ENCODE measurements at regions not wholly inside any gene's neighbourhood (a gene's known extent, or its start where the extent isn't known, plus 50 kb on each side); places are given as distances from the start of the nearest gene placed in this dataset.
"Not testable (repeated sequence)": the region's sequence is repeated elsewhere in the genome, so short reads cannot be mapped to it uniquely, and the experiment has no call there.

DNA sequence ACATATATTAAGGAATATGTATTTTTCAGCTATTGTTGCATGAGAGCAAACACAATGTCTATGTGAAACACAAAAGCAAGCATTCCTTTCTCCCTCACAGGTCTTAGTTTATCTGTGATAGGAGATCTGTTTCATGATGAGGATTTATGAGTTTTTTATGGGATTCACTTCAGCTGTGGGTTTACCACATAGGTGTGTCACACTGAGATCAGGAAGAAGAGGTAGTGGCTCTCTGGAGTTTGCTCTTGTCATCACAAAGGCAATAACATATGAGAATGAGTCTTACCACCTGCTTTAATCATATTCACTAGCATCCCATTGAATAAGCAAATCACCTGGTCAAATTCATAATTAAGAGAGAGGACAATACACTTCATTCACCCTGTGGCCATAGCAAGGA is 960.3 kb upstream of the SLC39A10 start:
- Histone ChIP-seq H3K9me3 (ENCODE audit: control insufficient read depth in 1 of 2, low read length in 2 of 2) (peaks cover 0 to 3% of the 10 kb centered on the region in 2 donors), H3K36me3 (ENCODE audit: control insufficient read depth in 1 of 2, insufficient read depth in 2 of 2, low read length in 2 of 2) (no peaks in the 10 kb centered on the region), H3K4me1 (ENCODE audit: control insufficient read depth in 1 of 2, insufficient read depth in 2 of 2, low read length in 2 of 2) (no peaks in the 10 kb centered on the region), H3K27me3 (ENCODE audit: control insufficient read depth in 1 of 2, insufficient read depth in 2 of 2, low read length in 2 of 2) (no peaks in the 10 kb centered on the region), H3K4me3 (ENCODE audit: low read depth in 1 of 2, low read length in 2 of 2) (no peak overlapping the region), H3K27ac (ENCODE audit: low read depth, low read length) (no peak overlapping the region), H3K9ac (ENCODE audit: low read depth in 1 of 2, low read length in 2 of 2) (no peak overlapping the region)

DNA sequence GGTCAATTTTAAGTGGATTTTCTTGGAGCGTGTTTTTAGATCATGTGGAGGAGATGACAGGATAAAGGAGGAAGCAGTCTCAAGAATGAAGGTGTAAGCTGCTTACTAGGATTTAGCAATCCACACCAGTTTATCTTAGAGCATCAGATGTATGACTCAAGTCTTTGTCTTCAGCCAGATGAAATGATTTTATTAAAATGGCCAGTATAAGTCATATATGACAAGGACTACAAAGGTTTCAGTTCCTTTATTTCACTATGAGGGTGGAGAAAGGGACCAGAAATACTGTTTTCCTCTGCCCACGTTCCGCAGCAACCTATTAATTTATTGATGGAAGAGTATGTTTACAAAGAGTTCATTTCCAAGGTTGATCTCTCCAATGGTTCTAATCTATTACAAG is 970.5 kb upstream of the SLC39A10 start:
- H3K27ac ChIP-seq (ENCODE audit: low read depth, low read length), result no peak overlapping the region
- no peaks in the 10 kb centered on the region for H3K36me3 ChIP-seq (ENCODE audit: control insufficient read depth in 1 of 2, insufficient read depth in 2 of 2, low read length in 2 of 2)
- no peaks in the 10 kb centered on the region for H3K27me3 ChIP-seq (ENCODE audit: control insufficient read depth in 1 of 2, insufficient read depth in 2 of 2, low read length in 2 of 2)
- no peak overlapping the region for H3K4me3 ChIP-seq (ENCODE audit: low read depth in 1 of 2, low read length in 2 of 2)
- H3K9me3 ChIP-seq (ENCODE audit: control insufficient read depth in 1 of 2, low read length in 2 of 2), result no peaks in the 10 kb centered on the region
- no peaks in the 10 kb centered on the region for H3K4me1 ChIP-seq (ENCODE audit: control insufficient read depth in 1 of 2, insufficient read depth in 2 of 2, low read length in 2 of 2)
- H3K9ac ChIP-seq (ENCODE audit: low read depth in 1 of 2, low read length in 2 of 2), result no peak overlapping the region

DNA sequence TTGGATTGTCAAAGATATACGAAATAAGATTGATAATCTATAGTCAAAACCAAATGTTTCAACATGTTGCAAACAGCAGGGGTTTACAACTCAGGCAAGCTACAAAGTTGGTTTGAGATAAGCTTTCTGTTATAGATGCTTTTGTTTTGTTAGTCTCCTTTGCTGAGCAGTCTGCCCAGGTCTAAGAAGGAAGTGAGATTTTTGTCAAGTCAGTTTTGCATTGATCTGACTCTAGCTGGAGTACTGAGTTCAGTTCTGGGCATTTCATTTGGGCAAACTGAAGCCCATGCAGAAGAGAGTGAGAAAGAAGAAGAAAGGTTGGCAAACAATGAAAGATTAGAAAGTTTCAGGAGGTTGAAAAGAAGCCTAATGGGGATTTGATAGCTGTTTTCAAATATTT is 983.0 kb upstream of the SLC39A10 start:
- Histone ChIP-seq H3K4me1 (ENCODE audit: control insufficient read depth in 1 of 2, insufficient read depth in 2 of 2, low read length in 2 of 2) (no peaks in the 10 kb centered on the region), H3K36me3 (ENCODE audit: control insufficient read depth in 1 of 2, insufficient read depth in 2 of 2, low read length in 2 of 2) (no peaks in the 10 kb centered on the region), H3K27me3 (ENCODE audit: control insufficient read depth in 1 of 2, insufficient read depth in 2 of 2, low read length in 2 of 2) (no peaks in the 10 kb centered on the region), H3K4me3 (ENCODE audit: low read depth in 1 of 2, low read length in 2 of 2) (no peak overlapping the region), H3K9me3 (ENCODE audit: control insufficient read depth in 1 of 2, low read length in 2 of 2) (no peaks in the 10 kb centered on the region), H3K9ac (ENCODE audit: low read depth in 1 of 2, low read length in 2 of 2) (no peak overlapping the region), H3K27ac (ENCODE audit: low read depth, low read length) (no peak overlapping the region)

DNA sequence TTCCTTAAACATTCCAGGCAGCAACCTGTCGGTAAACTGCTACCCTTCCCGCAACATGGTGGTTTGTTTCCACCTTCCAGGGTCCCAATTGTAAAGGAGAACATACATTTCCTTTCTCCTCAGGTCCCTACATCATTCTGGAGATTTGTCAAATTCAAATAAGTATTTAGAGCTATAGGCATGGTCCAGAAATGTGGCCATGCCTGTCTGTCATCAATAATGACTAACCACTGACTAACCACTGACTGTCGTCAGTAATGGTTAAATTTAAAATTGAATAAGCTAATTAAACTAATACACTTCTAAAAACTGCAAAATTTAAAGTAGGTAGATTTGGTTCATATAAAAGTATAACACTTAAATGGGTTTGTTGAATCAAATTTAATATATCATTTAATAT is 984.0 kb upstream of the SLC39A10 start:
- no peaks in the 10 kb centered on the region for H3K27me3 ChIP-seq (ENCODE audit: control insufficient read depth in 1 of 2, insufficient read depth in 2 of 2, low read length in 2 of 2)
- no peaks in the 10 kb centered on the region for H3K36me3 ChIP-seq (ENCODE audit: control insufficient read depth in 1 of 2, insufficient read depth in 2 of 2, low read length in 2 of 2)
- no peak overlapping the region for H3K9ac ChIP-seq (ENCODE audit: low read depth in 1 of 2, low read length in 2 of 2)
- no peak overlapping the region for H3K4me3 ChIP-seq (ENCODE audit: low read depth in 1 of 2, low read length in 2 of 2)
- no peak overlapping the region for H3K27ac ChIP-seq (ENCODE audit: low read depth, low read length)
- no peaks in the 10 kb centered on the region for H3K9me3 ChIP-seq (ENCODE audit: control insufficient read depth in 1 of 2, low read length in 2 of 2)
- H3K4me1 ChIP-seq (ENCODE audit: control insufficient read depth in 1 of 2, insufficient read depth in 2 of 2, low read length in 2 of 2), result no peaks in the 10 kb centered on the region

DNA sequence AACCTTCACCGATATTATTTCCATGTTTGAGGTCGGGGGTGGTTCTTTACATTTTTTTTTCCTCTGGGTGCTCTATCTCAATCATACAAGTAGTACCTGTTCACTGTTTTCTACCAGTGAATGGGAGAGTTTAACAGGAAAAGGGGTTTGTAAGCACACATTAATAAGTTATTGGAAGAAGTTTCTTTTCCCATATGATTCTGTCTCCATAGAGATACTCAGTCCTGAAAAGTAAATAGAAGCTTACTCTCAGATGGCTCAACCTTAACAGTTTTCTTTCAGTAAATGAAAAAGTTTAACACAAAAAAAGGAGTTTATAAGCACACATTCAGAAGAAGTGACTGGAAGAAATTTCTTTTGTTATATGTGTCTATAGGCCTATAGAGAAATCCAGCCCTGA is 995.6 kb upstream of the SLC39A10 start:
- Histone ChIP-seq H3K9me3 (ENCODE audit: control insufficient read depth in 1 of 2, low read length in 2 of 2) (no peaks in the 10 kb centered on the region), H3K4me1 (ENCODE audit: control insufficient read depth in 1 of 2, insufficient read depth in 2 of 2, low read length in 2 of 2) (no peaks in the 10 kb centered on the region), H3K27ac (ENCODE audit: low read depth, low read length) (no peak overlapping the region), H3K36me3 (ENCODE audit: control insufficient read depth in 1 of 2, insufficient read depth in 2 of 2, low read length in 2 of 2) (no peaks in the 10 kb centered on the region), H3K9ac (ENCODE audit: low read depth in 1 of 2, low read length in 2 of 2) (no peak overlapping the region), H3K4me3 (ENCODE audit: low read depth in 1 of 2, low read length in 2 of 2) (no peak overlapping the region), H3K27me3 (ENCODE audit: control insufficient read depth in 1 of 2, insufficient read depth in 2 of 2, low read length in 2 of 2) (no peaks in the 10 kb centered on the region)

DNA sequence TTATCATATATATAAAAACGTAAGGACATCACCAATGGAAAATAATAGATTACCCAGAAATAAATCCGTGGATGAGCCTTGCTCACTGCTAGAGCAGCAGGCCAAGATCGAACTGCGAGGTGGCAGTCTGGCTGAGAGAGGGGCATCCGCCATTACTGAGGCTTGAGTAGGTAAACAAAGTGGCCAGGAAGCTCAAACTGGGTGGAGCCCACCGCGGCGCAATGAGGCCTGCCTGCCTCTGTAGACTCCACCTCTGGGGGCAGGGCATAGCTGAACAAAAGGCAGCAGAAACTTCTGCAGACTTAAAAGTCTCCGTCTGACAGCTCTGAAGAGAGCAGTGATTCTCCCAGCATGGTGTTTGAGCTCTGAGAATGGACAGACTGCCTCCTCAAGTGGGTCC is 1018.0 kb upstream of the SLC39A10 start:
- H3K9me3 ChIP-seq (ENCODE audit: control insufficient read depth in 1 of 2, low read length in 2 of 2); H3K36me3 ChIP-seq (ENCODE audit: control insufficient read depth in 1 of 2, insufficient read depth in 2 of 2, low read length in 2 of 2); H3K4me3 ChIP-seq (ENCODE audit: low read depth in 1 of 2, low read length in 2 of 2); H3K4me1 ChIP-seq (ENCODE audit: control insufficient read depth in 1 of 2, insufficient read depth in 2 of 2, low read length in 2 of 2); H3K27me3 ChIP-seq (ENCODE audit: control insufficient read depth in 1 of 2, insufficient read depth in 2 of 2, low read length in 2 of 2); H3K27ac ChIP-seq (ENCODE audit: low read depth, low read length); H3K9ac ChIP-seq (ENCODE audit: low read depth in 1 of 2, low read length in 2 of 2): not testable (repeated sequence)

DNA sequence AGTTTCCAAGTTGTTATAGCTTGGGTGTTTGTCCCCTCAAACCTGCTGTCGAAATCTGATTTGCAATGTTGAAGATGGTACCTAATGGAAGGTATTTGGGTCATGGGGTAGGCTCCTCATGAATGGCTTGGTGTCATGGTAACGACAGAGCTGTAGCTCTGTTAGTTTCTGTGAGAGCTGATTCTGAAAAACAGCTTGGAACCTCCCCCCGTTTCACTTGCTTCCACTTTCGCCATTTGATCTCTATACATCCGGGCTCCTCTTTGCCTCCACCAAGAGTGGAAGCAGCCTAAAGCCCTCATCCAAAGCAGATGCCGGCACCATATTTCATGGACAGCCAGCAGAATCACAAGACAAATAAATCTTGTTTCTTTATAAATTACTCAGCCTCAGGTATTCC is 1035.1 kb upstream of the SLC39A10 start:
- no peaks in the 10 kb centered on the region for H3K27me3 ChIP-seq (ENCODE audit: control insufficient read depth in 1 of 2, insufficient read depth in 2 of 2, low read length in 2 of 2)
- H3K4me3 ChIP-seq (ENCODE audit: low read depth in 1 of 2, low read length in 2 of 2), result no peak overlapping the region
- no peak overlapping the region for H3K9ac ChIP-seq (ENCODE audit: low read depth in 1 of 2, low read length in 2 of 2)
- H3K27ac ChIP-seq (ENCODE audit: low read depth, low read length), result no peak overlapping the region
- no peaks in the 10 kb centered on the region for H3K4me1 ChIP-seq (ENCODE audit: control insufficient read depth in 1 of 2, insufficient read depth in 2 of 2, low read length in 2 of 2)
- peaks cover 0 to 3% of the 10 kb centered on the region in 2 donors for H3K9me3 ChIP-seq (ENCODE audit: control insufficient read depth in 1 of 2, low read length in 2 of 2)
- no peaks in the 10 kb centered on the region for H3K36me3 ChIP-seq (ENCODE audit: control insufficient read depth in 1 of 2, insufficient read depth in 2 of 2, low read length in 2 of 2)

DNA sequence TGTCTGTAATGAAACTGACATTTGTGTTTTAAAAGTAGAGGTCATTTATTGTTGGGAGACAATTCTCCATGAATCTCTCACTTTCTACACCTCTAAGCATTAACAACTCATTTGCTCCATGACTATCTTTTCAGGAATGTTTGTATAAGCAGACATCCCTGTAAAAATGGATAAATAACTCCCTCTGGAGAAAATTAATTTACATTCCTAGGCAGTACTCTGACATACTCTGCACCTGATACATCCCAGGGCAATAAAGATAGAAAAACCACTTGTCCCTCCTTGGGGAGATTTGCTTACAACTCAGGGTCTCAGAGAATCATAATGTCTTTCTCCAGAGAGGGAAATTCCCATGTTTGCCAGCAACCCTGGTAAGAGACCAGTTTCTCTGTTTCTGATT is 1037.7 kb upstream of the SLC39A10 start:
- Histone ChIP-seq H3K9me3 (ENCODE audit: control insufficient read depth in 1 of 2, low read length in 2 of 2) (peaks cover 0 to 3% of the 10 kb centered on the region in 2 donors), H3K36me3 (ENCODE audit: control insufficient read depth in 1 of 2, insufficient read depth in 2 of 2, low read length in 2 of 2) (no peaks in the 10 kb centered on the region), H3K27me3 (ENCODE audit: control insufficient read depth in 1 of 2, insufficient read depth in 2 of 2, low read length in 2 of 2) (no peaks in the 10 kb centered on the region), H3K4me3 (ENCODE audit: low read depth in 1 of 2, low read length in 2 of 2) (no peak overlapping the region), H3K27ac (ENCODE audit: low read depth, low read length) (no peak overlapping the region), H3K4me1 (ENCODE audit: control insufficient read depth in 1 of 2, insufficient read depth in 2 of 2, low read length in 2 of 2) (no peaks in the 10 kb centered on the region), H3K9ac (ENCODE audit: low read depth in 1 of 2, low read length in 2 of 2) (no peak overlapping the region)

DNA sequence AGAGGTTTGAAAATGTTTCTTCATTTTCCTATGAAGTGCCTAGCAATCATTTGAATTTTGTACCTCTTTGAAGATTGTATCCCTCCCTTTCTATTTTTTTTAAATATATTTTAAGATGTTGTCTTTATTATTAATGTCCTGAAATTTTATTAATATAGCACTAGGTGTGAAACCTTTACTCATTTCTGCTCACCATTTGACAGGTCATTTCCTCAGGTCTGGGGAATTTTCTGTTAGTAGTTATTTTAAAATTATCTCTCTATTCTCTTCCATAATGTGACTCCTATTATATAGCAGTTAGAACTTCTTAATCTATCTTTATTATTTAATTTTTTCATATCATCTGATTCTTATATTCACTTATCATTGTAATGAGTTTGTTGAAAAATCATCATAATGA is 1038.6 kb upstream of the SLC39A10 start:
- no peak overlapping the region for H3K4me3 ChIP-seq (ENCODE audit: low read depth in 1 of 2, low read length in 2 of 2)
- no peak overlapping the region for H3K9ac ChIP-seq (ENCODE audit: low read depth in 1 of 2, low read length in 2 of 2)
- H3K27ac ChIP-seq (ENCODE audit: low read depth, low read length), result no peak overlapping the region
- no peaks in the 10 kb centered on the region for H3K4me1 ChIP-seq (ENCODE audit: control insufficient read depth in 1 of 2, insufficient read depth in 2 of 2, low read length in 2 of 2)
- H3K9me3 ChIP-seq (ENCODE audit: control insufficient read depth in 1 of 2, low read length in 2 of 2), result peaks cover 0 to 3% of the 10 kb centered on the region in 2 donors
- H3K36me3 ChIP-seq (ENCODE audit: control insufficient read depth in 1 of 2, insufficient read depth in 2 of 2, low read length in 2 of 2), result no peaks in the 10 kb centered on the region
- H3K27me3 ChIP-seq (ENCODE audit: control insufficient read depth in 1 of 2, insufficient read depth in 2 of 2, low read length in 2 of 2), result no peaks in the 10 kb centered on the region

DNA sequence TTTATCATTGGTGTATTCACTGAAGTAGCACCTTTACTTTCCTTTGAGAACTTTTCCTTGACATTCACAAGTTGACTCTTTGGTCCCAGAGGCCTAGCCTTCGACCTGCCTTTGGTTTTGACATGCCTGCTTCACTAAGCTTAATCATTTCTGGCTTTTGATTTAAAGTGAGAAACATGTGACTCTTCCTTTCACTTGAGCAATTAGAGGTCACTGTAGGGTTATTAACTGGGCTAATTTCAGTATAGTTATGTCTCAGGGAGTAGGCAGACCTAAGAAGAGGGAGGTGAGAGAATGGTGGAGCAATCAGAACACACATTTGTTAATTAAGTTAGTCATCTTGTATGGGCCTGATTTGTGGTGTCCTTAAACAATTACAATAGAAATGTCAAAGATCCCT is 1040.7 kb upstream of the SLC39A10 start:
- Histone ChIP-seq H3K9me3 (ENCODE audit: control insufficient read depth in 1 of 2, low read length in 2 of 2) (peaks cover 0 to 3% of the 10 kb centered on the region in 2 donors), H3K4me1 (ENCODE audit: control insufficient read depth in 1 of 2, insufficient read depth in 2 of 2, low read length in 2 of 2) (no peaks in the 10 kb centered on the region), H3K27ac (ENCODE audit: low read depth, low read length) (no peak overlapping the region), H3K27me3 (ENCODE audit: control insufficient read depth in 1 of 2, insufficient read depth in 2 of 2, low read length in 2 of 2) (no peaks in the 10 kb centered on the region), H3K36me3 (ENCODE audit: control insufficient read depth in 1 of 2, insufficient read depth in 2 of 2, low read length in 2 of 2) (no peaks in the 10 kb centered on the region), H3K9ac (ENCODE audit: low read depth in 1 of 2, low read length in 2 of 2) (no peak overlapping the region), H3K4me3 (ENCODE audit: low read depth in 1 of 2, low read length in 2 of 2) (no peak overlapping the region)

DNA sequence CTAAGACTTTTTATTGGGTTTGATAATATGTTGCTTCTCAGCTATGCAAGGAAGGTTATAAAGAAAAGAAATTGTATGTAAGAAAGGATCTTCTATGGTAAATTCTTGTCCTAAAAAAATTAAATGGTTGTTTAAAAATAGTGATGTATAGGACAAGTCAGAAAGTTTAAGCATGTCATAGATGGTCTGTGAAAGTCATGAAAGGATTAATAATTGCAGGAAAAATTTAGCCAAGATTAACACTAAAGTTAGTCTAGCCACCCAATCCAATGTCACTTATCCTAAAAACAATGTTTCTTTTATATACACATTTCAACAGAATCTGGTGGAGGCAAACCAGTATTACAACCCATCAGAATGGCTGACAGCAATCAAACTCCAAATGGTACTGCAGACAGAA is 1046.7 kb upstream of the SLC39A10 start:
- no peak overlapping the region for H3K4me3 ChIP-seq (ENCODE audit: low read depth in 1 of 2, low read length in 2 of 2)
- no peaks in the 10 kb centered on the region for H3K36me3 ChIP-seq (ENCODE audit: control insufficient read depth in 1 of 2, insufficient read depth in 2 of 2, low read length in 2 of 2)
- H3K27ac ChIP-seq (ENCODE audit: low read depth, low read length), result no peak overlapping the region
- no peak overlapping the region for H3K9ac ChIP-seq (ENCODE audit: low read depth in 1 of 2, low read length in 2 of 2)
- peaks cover 0 to 7% of the 10 kb centered on the region in 2 donors for H3K9me3 ChIP-seq (ENCODE audit: control insufficient read depth in 1 of 2, low read length in 2 of 2)
- no peaks in the 10 kb centered on the region for H3K27me3 ChIP-seq (ENCODE audit: control insufficient read depth in 1 of 2, insufficient read depth in 2 of 2, low read length in 2 of 2)
- H3K4me1 ChIP-seq (ENCODE audit: control insufficient read depth in 1 of 2, insufficient read depth in 2 of 2, low read length in 2 of 2), result no peaks in the 10 kb centered on the region

All from duodenal mucosa (tissue), 2 donors.